ENCODE measurements at regions not wholly inside any gene's neighbourhood (a gene's known extent, or its start where the extent isn't known, plus 50 kb on each side); places are given as distances from the start of the nearest gene placed in this dataset.

- no peak overlapping the region for H3K4me3 ChIP-seq (ENCODE audit: low read depth, low read length)
- no peak for DNase-seq (ENCODE audit: low read depth, low spot score)
- POLR2A ChIA-PET: no interaction called here
- TF ChIP-seq CTCF (IDR thresholded peaks at IDR 0.05; ENCODE audit: insufficient read depth, low read length, missing control alignments): no peak
- CTCF ChIA-PET: no interaction called here
Measured at GRCh38 chr9:80059191-80059590, 487.4 kb downstream of the TLE4 start.

GRCh38 chr9:80052830-80053229, 481.1 kb downstream of the TLE4 start:
- no peak for TF ChIP-seq CTCF (IDR thresholded peaks at IDR 0.05; ENCODE audit: insufficient read depth, low read length, missing control alignments)
- CTCF ChIA-PET: no interaction called here
- DNase-seq (ENCODE audit: low read depth, low spot score): no peak
- POLR2A ChIA-PET: no interaction called here
- H3K4me3 ChIP-seq (ENCODE audit: low read depth, low read length): no peak overlapping the region

- no peak for TF ChIP-seq CTCF (IDR thresholded peaks at IDR 0.05; ENCODE audit: insufficient read depth, low read length, missing control alignments)
- no peak for DNase-seq (ENCODE audit: low read depth, low spot score)
- POLR2A ChIA-PET: no interaction called here
- H3K4me3 ChIP-seq (ENCODE audit: low read depth, low read length): no peak overlapping the region
- CTCF ChIA-PET: interaction anchor here (0.6 to 0.7 kb wide), 2 partner anchors 13 to 55 kb away, joined by 3 read pairs; no protein-coding TSS in a partner anchor
Measured at GRCh38 chr9:80049096-80049782, 477.5 kb downstream of the TLE4 start.

GRCh38 chr9:80046481-80046880, 474.7 kb downstream of the TLE4 start:
- no peak for TF ChIP-seq CTCF (IDR thresholded peaks at IDR 0.05; ENCODE audit: insufficient read depth, low read length, missing control alignments)
- ChIA-PET CTCF (no interaction called here), POLR2A (no interaction called here)
- H3K4me3 ChIP-seq (ENCODE audit: low read depth, low read length): no peak overlapping the region
- no peak for DNase-seq (ENCODE audit: low read depth, low spot score)

GRCh38 chr9:80041821-80042220, 470.1 kb downstream of the TLE4 start:
- CTCF ChIA-PET: no interaction called here
- no peak overlapping the region for H3K4me3 ChIP-seq (ENCODE audit: low read depth, low read length)
- no peak for TF ChIP-seq CTCF (IDR thresholded peaks at IDR 0.05; ENCODE audit: insufficient read depth, low read length, missing control alignments)
- POLR2A ChIA-PET: no interaction called here
- DNase-seq (ENCODE audit: low read depth, low spot score): no peak

GRCh38 chr9:80040457-80040856, 468.7 kb downstream of the TLE4 start:
- no peak overlapping the region for H3K4me3 ChIP-seq (ENCODE audit: low read depth, low read length)
- no peak for TF ChIP-seq CTCF (IDR thresholded peaks at IDR 0.05; ENCODE audit: insufficient read depth, low read length, missing control alignments)
- CTCF ChIA-PET: no interaction called here
- no peak for DNase-seq (ENCODE audit: low read depth, low spot score)
- POLR2A ChIA-PET: no interaction called here
